ENCODE measurements at regions not wholly inside any gene's neighbourhood (a gene's known extent, or its start where the extent isn't known, plus 50 kb on each side); places are given as distances from the start of the nearest gene placed in this dataset.

- TF ChIP-seq TAF1 (IDR thresholded peaks at IDR 0.05; ENCODE audit: low read depth) (no peak), MAX (IDR thresholded peaks at IDR 0.05) (no peak), YY1 (IDR thresholded peaks at IDR 0.05; ENCODE audit: low read depth) (no peak), CREB1 (IDR thresholded peaks at IDR 0.05; ENCODE audit: low read depth) (no peak), REST (IDR thresholded peaks at IDR 0.05; ENCODE audit: low read depth) (no peak), EGR1 (IDR thresholded peaks at IDR 0.05) (no peak), RAD21 (IDR thresholded peaks at IDR 0.05; ENCODE audit: low read depth) (no peak), NFIC (IDR thresholded peaks at IDR 0.05) (no peak), EP300 (IDR thresholded peaks at IDR 0.05; ENCODE audit: borderline replicate concordance) (no peak), TEAD4 (IDR thresholded peaks at IDR 0.05) (no peak), CEBPB (IDR thresholded peaks at IDR 0.05) (no peak), ZBTB7A (IDR thresholded peaks at IDR 0.05; ENCODE audit: low read depth) (no peak)
Measured at GRCh38 chr1:209344156-209344555, 239.4 kb upstream of the CAMK1G start.

Measured in Ishikawa (cell line).